ENCODE measurements at regions not wholly inside any gene's neighbourhood (a gene's known extent, or its start where the extent isn't known, plus 50 kb on each side); places are given as distances from the start of the nearest gene placed in this dataset.
"Not testable (repeated sequence)": the region's sequence is repeated elsewhere in the genome, so short reads cannot be mapped to it uniquely, and the experiment has no call there.

DNA sequence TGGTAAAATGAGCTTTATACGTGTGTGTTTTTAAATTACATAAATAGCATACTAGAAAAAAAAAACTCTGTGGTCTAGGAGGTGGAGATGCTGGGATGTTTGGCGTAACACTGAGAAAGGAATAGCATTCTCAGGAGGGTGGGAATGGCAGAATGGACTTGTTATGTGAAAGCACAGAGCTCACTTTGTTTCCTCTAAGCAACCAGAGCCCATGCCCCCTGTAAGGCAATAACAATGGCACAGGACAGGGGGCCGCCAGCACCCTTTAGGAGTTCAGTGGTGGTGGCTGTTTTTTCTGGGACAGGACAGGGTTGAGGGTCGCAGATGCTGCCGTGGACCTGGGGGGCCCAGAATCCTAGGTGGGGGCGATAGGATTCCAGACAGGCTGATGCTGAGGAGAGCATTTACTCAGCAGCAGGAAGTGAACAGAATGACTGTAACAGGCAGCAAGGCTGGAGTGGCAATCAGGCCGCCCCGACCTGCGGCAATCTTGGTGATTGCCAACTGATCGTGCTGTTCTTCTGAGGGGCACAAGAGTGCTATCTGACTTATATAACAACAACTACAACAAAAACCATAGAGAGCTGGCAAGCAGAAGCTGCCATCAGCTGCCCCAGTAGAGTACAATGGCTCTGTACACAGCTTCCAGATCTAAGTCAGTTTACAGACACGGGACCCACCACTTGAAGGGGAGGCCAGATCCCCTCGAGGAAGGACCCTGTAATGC lies 160.4 kb downstream of the UACA start:
- no peak for DNase-seq (ENCODE audit: low read depth in 4 of 4, low spot score in 3 of 4)

DNA sequence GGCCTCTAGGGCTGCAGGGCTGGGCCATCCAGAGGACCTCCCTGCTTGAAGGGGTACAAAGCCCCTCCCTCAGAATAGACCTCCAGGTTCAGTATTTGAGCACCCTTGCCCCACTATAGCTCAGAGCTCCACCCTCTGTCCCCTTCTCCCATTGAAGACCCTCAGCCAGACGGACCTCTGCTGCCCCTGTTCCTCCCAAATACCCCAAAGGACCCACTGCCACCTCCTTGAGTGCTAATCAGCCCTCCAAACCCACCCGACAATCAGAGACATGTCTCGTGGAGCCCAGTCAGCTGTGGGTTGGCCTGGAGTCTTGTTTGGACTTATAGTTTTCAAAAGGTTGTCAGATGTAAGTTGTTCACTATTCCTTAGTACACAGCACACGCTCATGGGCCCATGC lies 161.1 kb downstream of the UACA start:
- DNase-seq (ENCODE audit: low read depth in 4 of 4, low spot score in 3 of 4): no peak

DNA sequence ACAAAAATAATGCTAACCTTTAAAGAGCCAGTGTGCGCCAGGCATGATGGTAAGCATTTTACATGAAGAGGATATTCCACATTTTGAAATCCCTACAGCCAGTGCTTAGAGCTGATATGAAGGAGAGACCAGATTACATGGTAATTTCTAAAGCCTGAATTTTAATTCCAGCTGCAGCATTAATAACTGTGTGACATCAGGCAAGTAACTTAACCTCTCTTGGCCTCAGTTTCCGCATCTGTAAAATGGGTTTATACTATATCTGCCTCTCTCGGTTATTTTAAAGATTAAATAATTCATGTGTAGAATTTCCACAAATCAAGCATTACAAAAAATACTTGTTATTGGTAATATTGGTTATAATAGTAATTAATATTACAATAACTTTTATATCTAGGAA lies 165.4 kb downstream of the UACA start:
- no peak for DNase-seq (ENCODE audit: low read depth in 4 of 4, low spot score in 3 of 4)

DNA sequence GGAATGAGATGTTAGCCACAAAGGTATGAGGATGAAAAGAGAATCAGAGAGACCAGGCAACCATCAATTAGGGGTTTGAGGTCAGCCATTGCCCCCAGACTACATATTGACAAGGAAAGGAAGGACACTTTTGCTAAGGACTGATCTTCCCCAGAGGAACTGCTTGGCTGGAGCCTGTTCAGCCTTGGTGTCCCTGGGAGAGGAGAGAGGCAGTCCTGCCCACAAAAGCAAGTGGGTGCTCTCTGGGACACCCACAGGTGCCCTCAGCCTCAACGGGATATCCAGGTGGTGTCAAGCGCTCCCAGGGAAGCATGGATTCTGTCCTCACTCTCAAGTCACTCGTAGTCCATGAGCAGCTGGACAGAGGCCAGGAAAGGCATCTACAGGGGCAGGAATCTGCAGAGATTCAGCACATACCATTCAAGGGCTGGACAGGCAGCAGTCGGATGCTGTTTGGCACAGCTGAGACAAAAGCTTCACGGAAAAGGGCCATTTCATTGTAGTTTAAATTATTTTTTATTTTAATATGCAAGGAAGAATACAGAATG lies 166.2 kb downstream of the UACA start:
- no peak for DNase-seq (ENCODE audit: low read depth in 4 of 4, low spot score in 3 of 4)

DNA sequence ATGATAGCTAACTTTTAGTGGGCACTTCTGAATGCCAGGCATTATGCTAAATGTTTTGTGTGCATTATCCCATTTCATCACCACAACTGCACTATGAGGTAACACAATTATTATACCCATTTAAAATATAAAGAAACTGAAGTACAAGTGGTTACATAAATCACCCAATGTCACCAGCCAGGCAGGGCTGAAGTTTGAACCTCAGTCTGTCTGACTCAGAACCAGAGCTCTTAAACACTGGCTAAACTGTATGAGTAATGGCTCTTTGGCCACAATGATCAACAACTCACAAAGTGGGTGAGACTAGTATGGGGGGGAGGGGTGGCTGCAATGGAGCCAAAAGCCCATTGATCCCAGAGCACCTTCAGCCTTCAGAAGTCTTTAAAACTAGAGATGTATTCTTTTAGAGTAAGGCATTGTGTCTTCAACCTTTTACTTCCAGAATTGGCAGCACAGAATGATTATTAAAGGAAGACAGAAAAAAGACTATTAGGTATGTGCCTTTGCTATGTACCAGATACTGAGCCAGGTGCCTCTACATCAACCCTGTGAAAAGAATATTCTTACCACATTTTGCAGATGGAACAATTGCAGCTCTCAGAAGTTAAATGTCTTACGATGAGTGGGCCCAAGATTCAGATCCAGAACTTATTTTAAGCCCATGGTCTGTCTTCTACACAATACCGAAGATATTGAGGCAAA lies 166.9 kb downstream of the UACA start:
- DNase-seq (ENCODE audit: low read depth in 4 of 4, low spot score in 3 of 4): no peak

DNA sequence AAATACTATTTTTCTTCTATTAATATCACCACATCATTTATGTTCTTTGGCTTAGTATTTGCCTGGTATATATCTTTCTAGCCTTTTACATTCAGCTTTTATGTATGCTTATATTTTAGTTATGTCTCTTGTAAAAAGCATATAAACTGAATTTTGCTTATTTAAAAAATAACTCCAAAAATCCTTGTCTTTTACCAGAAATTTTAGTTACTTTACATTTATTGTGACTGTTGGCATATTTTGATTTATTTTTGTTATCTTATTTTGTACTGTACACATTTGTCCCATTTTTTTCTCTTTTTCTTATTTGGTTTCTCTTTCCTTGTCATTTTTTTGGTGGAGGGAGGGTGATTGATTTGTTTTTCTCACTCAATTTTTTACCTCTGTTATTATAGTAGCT lies 169.6 kb downstream of the UACA start:
- no peak for DNase-seq (ENCODE audit: low read depth in 4 of 4, low spot score in 3 of 4)

DNA sequence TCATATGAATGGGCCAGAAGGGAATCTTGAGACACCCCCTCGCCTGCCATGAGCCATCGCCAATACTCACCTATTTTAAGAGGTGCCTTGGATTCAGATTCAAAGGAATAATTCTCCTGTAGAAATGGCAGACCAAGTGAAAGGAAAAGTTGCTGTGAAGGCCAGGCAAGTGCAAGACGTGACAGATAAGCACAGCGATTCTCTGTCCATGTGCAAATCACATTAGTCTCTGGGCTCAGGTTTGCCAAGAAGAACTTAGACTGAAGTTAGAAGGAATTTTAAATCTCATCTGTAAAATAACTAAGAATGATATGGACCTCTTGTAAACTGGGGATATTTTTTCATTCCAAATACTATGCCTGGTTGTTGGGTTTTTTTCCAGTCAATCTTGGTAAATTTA lies 173.6 kb downstream of the UACA start:
- DNase-seq (ENCODE audit: low read depth in 4 of 4, low spot score in 3 of 4): no peak

DNA sequence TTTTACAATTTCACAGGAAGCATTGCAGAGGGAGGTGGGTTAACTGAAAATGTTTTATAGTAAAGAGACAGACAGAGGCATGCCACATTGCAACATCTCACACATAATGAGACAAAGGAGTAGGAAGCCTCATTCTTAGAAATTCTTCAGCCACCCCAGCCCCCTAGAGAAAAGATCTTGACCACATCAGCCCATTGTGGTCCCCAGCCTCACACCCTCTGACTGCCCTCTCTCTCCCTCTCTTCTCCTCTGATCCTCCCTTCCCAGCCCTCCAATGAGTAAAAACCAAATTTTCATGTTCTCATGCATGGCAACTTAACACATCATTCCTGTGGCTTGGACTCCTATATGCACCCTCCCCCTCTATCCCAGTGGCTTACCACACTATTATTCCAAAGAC lies 174.1 kb downstream of the UACA start:
- no peak for DNase-seq (ENCODE audit: low read depth in 4 of 4, low spot score in 3 of 4)

DNA sequence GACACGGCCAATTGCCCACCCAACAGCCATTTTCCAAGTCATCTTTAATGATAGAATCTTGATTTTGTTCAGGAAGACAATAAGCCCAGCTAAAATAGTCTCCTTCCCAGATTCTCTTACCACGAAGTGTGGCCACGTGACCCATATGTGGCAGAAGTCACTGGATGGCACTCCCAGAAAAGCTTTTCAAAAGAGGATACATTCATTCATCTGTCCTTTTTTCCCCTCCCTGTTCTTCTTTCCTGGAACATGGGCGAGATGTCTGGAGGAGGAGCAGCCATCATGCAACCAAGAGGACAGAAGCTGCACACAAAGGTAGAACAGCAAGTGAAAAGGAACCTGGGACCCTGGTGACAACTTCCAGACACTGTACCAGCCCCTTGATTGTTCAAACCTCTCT lies 174.7 kb downstream of the UACA start:
- DNase-seq (ENCODE audit: low read depth in 4 of 4, low spot score in 3 of 4): no peak

DNA sequence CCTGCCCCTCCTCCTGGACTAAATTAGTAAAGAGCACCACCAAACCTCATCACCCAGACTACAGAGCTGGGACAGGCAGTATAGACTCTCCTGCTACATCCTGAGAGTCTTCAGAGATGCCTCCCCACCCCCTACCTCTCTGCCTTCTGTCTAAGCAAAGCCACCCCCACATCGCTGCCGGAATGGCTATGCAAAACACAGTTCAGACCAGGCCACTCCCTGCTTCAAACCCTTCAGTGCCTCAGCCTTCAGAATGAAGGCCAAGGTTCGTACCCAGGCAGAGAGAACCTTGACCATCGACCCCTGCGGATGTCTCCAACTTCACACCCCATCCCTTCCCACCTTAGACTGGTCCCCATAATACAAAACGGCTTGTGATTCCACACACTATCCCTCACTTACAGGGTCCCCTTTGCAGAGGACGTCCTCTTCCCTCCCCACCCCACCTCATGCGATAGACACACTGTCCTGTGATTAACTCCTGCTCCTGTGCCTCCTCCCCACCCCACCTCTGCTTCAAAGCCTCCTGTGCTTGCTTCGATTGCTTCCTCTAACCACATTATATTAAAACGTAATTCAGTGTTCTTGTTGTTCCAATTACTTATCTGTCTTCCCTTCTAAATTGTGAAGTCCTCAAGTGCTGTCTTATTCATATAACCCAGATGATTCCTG lies 175.3 kb downstream of the UACA start:
- no peak for DNase-seq (ENCODE audit: low read depth in 4 of 4, low spot score in 3 of 4)

DNA sequence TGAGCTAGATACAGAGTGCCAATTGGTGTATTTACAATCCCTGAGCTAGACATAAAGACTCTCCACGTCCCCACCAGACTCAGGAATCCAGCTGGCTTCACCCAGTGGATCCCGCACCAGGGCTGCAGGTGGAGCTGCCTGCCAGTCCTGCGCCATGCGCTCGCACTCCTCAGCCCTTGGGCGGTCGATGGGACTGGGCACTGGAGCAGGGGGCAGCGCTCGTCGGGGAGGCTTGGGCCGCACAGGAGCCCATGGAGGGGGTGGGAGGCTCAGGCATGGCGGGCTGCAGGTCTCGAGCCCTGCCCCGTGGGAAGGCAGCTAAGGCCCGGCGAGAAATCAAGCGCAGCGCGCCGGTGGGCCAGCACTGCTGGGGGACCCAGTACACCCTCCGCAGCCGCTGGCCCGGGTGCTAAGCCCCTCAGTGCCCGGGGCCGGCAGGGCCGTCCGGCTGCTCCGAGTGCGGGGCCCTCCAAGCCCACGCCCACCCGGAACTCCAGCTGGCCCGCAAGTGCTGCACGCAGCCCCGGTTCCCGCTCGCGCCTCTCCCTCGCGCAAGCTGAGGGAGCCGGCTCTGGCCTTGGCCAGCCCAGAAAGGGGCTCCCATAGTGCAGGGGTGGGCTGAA lies 176.2 kb downstream of the UACA start:
- DNase-seq (ENCODE audit: low read depth in 4 of 4, low spot score in 3 of 4): not testable (repeated sequence)

DNA sequence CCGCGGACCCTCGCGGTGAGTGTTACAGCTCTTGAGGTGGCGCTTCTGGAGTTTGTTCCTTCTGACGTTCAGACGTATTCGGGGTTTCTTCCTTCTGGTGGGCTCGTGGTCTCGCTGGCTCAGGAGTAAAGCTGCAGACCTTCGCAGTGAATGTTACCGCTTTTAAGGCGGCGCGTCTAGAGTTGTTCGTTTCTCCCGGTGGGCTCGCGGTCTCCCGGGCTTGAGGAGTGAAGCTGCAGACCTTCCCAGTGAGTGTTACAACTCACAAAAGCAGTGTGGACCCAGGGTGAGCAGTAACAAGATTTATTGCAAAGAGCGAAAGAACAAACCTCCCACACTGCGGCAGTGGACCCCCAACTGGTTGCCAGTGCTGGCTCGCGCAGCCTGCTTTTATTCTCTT lies 177.1 kb downstream of the UACA start:
- DNase-seq (ENCODE audit: low read depth in 4 of 4, low spot score in 3 of 4): no peak

DNA sequence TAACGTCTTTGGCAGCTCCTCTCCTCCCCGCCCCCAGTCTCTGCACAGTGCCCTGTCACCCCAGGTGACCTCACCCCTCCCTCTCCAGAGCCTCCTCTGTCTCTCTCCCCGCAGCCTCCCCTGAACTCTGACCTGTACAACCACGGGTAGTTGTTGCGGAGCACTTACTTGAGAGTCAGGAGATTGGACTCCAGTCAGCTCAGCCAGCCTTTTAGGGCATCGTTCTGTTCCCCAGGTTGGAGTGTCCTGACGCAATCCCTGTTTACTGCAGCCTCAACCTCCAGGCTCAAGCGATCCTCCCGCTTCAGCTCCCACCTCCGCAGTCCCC lies 177.7 kb downstream of the UACA start:
- no peak for DNase-seq (ENCODE audit: low read depth in 4 of 4, low spot score in 3 of 4)

DNA sequence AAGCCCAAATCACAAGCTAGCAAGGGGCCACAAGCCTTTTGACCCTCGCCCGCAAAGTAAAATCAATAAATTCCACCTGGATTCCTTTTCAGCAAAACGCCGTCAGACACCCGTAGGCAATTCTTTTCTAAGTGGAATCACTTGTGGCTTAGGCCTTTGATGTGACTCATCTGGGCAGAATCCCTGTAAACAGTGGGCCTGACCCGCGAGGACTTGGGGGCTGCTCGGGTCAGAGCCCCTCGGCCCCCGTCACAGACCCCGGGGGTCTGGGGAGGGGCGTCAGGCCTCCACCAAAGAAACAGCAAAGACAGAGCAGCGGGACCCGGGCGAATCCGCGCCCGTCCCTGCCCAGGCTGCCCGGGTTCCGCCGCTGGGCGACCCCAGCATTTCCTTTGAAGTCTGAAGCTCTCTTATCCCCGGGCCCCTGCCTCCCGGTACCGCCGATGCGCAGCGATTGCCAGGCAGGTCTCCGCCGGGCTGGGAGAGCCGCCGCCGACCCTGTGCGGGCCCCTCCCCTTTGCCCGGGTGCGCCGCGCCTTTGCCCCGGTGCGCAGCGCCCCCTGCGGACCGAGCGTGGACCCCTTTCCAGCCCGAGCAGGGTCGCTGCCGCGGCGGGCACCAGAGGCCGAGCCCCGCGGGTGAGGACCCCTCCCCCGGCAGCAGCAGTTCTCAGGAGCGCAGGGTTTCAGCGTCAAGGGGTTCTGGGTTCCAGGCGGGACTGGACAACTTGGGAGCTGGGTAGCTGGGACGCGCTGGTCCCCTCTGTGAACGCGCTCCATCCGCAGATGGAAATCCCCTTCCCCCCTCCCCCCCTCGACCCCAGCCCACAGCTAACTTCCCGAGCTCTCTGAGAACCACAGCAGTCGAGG lies 178.3 kb downstream of the UACA start:
- DNase-seq (ENCODE audit: low read depth in 4 of 4, low spot score in 3 of 4): no peak

DNA sequence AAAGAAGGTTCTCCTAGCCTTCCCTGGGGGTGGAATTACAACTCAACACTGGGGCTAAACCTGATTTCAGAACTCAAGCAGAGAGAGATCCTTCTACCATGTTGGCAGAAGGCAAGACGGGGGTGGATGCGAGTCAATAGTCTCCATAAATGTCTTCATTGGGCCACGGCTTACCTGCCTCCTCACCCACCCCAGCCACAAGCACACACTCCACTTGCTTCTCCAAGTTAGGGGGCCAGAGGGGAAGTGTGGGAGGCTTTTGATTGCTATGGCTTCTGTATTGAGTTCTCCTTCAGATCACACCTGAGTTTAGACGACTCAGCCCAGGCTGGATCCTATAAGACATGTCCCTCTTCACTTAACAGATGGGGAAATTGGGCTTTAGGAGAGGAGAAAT lies 178.9 kb downstream of the UACA start:
- DNase-seq (ENCODE audit: low read depth in 4 of 4, low spot score in 3 of 4): no peak

DNA sequence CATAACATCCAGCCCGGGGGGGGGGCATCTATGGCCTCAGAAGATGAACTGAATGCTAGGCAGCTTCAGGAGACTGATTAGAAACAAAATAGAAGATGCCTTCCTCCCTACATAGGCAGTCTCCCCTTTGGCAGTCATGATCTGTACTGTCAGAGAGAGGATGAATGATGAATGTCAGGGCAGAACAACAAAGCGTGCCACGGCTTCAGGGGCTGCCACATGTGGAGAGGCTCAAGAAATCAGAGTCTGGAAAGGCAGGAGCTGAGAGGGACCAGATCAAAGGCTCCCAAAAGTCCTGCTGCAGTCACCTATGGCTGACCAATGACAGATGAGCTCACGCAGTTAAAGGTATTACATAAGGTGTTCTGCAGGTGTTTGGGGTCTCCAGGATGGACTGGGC lies 180.4 kb downstream of the UACA start:
- no peak for DNase-seq (ENCODE audit: low read depth in 4 of 4, low spot score in 3 of 4)

DNA sequence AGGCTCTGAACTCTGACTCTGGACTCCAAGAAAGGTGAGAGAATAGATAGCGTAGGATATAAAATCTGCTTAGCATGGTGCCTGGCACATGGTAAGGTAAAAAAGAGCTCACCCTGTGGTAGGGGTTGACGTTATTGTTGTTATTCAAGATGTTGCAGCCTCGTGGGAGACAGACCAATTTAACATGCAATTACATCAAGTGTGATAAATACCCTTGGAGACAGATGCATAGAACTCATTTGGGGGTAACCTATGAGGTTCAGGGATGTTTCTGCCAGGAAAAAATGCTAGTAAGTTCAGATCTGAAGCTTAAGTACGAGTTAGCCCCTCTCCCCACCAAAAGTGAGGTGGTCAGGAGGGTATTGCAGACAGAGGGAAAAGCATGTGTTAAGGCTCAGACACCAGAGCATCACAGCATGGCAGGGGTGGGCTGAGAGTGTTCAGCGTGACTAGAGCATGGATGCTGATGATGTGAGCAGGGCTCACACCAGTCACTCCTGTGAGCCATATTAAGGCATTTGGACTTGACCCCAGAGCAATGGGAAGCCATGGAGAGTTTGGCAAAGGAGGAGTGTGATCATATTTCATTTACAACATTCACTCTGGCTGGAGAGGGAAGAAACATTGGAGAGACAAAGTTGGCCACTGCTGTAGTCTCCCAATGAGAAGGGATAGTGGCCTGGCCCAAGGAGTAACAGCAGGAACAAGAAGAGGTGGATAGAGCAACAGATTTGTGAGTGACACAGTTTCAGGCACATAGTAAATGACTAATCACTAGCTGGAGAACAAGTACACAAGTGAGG lies 181.0 kb downstream of the UACA start:
- DNase-seq (ENCODE audit: low read depth in 4 of 4, low spot score in 3 of 4): no peak

DNA sequence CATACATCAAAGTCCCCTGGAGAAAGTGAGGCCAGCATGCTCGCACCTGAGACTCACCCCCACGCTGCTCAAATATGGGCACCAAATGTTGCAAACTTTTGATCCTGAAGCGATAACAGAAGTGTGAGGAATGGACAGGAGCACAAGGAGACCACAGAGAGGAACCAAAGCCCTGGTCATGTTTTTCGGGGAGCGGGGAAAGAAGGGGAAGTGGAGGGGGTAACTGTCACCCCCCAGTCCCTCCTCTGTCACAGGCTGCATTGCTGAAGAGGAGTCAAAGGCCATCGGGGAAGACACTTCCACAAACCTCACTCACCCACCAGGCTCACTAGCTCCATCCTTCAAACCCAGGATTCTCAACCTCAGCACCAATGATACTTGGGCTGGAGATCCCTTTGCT lies 182.4 kb downstream of the UACA start:
- no peak for DNase-seq (ENCODE audit: low read depth in 4 of 4, low spot score in 3 of 4)

DNA sequence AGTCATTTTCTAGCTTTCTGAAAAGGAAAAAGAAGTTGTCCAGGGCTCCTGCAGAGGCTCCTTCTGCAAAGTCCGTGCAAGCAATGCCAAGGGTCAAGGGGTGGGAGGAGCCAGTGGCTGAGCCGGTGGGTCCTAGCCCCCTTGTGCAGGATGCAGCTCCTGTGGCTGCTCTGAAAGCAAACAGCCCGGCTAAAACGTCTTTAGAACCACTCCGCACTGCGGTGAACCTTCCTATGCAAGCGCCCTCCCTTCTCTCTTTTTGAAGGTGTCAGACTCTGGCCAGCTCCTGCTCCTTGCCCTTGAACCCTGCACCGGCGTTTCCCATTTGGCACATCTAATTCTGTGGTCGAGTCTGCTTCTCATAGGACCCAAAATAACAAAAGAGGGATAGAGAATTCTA lies 183.1 kb downstream of the UACA start:
- no peak for DNase-seq (ENCODE audit: low read depth in 4 of 4, low spot score in 3 of 4)

DNA sequence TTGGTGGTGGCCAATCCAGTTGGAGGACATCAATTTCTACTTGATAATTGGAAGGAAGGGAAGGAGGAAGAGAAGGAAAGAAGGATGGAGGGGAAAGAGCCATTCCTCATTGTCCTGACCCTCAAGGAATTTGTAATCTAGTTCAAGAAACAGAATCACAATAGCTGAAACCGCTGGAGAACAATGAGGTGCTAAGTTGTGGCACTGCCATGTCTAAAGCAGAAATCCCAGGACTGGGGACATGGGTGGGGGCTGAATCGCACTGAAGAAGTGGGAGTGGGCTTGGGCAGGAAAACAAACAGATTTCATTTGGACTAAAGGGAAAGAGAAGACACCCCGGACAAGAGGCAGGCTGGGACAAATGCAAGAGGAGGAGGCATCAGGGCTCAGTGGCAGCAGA lies 183.6 kb downstream of the UACA start:
- DNase-seq (ENCODE audit: low read depth in 4 of 4, low spot score in 3 of 4): no peak

Measured in right renal pelvis (tissue), 4 donors.